VCaP (cell line): ENCODE measurements at regions not wholly inside any gene's neighbourhood (a gene's known extent, or its start where the extent isn't known, plus 50 kb on each side); places are given as distances from the start of the nearest gene placed in this dataset.
"Not testable (repeated sequence)": the region's sequence is repeated elsewhere in the genome, so short reads cannot be mapped to it uniquely, and the experiment has no call there.

Experiments used
- H3K27ac ChIP-seq: fragments of 450-650 bp; 2 replicates; pipeline ENCODE4 v1.5.1; 2017
- TF ChIP-seq, protein P1 (sequence below): fragments of 450-650 bp; conservative IDR thresholded peaks from 2 replicates; pipeline ENCODE4 v1.5.1; 2017; ENCODE audit warnings: mild to moderate bottlenecking, moderate library complexity

GRCh38 chr9:29228558-29228957 lies 1655.3 kb upstream of the C9orf72 start:
- TF ChIP-seq, protein P1, sequence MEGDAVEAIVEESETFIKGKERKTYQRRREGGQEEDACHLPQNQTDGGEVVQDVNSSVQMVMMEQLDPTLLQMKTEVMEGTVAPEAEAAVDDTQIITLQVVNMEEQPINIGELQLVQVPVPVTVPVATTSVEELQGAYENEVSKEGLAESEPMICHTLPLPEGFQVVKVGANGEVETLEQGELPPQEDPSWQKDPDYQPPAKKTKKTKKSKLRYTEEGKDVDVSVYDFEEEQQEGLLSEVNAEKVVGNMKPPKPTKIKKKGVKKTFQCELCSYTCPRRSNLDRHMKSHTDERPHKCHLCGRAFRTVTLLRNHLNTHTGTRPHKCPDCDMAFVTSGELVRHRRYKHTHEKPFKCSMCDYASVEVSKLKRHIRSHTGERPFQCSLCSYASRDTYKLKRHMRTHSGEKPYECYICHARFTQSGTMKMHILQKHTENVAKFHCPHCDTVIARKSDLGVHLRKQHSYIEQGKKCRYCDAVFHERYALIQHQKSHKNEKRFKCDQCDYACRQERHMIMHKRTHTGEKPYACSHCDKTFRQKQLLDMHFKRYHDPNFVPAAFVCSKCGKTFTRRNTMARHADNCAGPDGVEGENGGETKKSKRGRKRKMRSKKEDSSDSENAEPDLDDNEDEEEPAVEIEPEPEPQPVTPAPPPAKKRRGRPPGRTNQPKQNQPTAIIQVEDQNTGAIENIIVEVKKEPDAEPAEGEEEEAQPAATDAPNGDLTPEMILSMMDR = no peak
- no peak overlapping the region for H3K27ac ChIP-seq

DNA sequence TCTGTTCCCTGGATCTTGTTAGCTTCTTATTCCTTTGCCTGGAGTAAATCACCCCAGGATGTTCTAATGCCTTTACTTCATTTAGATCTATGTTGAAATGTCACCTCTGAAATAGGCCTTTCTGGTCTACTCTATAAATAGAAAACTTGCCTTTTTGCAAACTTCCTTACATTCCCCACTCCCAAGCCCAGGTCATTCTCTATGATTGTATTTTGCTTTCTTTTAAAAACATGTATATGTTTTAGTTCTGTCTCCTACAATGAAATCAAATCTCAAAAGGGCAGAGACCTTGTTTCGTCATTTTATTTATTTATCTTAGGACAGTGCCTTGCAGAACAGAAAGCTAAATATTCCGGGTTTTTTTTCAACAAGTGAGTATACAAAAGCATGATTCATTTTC lies 1657.7 kb upstream of the C9orf72 start:
- TF ChIP-seq, protein P1 = no peak
- no peak overlapping the region for H3K27ac ChIP-seq

- H3K27ac ChIP-seq = no peak overlapping the region
- TF ChIP-seq, protein P1 = no peak
These were observed 1659.9 kb upstream of the C9orf72 start for GRCh38 chr9:29233193-29233592.

DNA sequence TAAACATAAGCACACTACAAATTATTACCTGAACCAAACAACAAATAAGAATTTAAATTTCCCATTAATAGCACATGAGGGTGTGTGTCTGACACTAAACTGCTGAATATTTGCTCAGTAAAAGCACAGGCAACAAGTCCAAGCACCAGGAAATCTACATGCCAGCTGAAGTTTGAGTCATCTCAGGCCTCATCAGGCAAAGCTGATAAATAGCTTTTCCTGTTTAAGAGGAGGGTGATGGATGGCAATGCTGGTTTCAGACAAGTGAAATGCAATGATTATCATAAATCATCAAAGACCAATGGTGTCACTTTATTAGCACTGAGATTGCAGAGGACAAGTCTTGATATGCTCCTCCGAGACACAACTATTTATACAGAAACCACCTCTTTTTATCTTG lies 1668.0 kb upstream of the C9orf72 start:
- no peak overlapping the region for H3K27ac ChIP-seq

DNA sequence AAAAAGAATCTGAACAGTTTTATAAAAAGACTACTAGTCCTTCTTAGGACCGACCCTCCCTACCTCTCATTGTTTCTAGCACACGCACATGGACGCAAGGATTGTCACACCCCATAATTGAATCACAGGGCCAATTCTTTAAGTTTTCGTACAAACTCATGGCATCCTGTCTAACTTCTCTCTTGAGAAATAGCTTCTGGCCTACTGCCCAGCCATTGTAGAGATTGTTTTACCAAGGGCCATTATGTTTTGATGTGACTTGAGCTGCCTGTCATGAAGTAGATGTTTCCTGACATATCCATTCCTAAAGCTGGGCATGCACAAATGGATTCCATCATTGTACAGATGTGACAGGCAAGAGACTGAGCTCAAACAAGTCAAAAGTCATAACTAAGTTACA lies 1672.1 kb upstream of the C9orf72 start:
- TF ChIP-seq, protein P1 = no peak
- no peak overlapping the region for H3K27ac ChIP-seq

More for the DNA sequence above, 1668.0 kb upstream of the C9orf72 start:
- TF ChIP-seq, protein P1 = no peak

GRCh38 chr9:29270400-29270799 lies 1697.1 kb upstream of the C9orf72 start:
- H3K27ac ChIP-seq = not testable (repeated sequence)

DNA sequence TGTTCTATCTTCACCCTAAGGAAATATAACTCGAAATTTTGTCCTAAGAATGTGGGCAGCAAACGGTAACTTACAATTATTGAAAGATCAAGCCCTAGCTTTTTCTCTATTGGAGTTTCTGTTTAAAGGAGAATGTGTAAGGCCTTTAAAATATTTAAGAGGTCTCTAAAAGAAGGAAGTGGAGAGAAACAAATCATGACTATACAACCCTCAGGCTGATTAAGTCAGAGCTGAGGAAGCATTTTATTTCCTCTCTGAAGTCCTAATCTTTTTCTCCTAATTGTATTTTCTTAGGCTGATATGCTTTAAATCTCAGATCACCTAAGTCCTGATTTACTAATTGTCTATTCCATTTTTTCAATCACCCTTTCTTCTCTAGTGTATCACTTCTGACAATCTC lies 1708.8 kb upstream of the C9orf72 start:
- TF ChIP-seq, protein P1 = no peak
- H3K27ac ChIP-seq = no peak overlapping the region

- TF ChIP-seq, protein P1 = peak; percentile 51
- H3K27ac ChIP-seq = no peak overlapping the region
These were observed 1712.5 kb upstream of the C9orf72 start for GRCh38 chr9:29285818-29286217.
